Nephron (organoid): ENCODE measurements at regions not wholly inside any gene's neighbourhood (a gene's known extent, or its start where the extent isn't known, plus 50 kb on each side); places are given as distances from the start of the nearest gene placed in this dataset.

Experiments used
- H3K27ac Mint-ChIP-seq, 3 experiments: 2 replicates each; pipeline ENCODE4 v1.8.0; 2020; ENCODE audit warnings: mixed read lengths in 3 of 3, mild to moderate bottlenecking in 2 of 3, moderate library complexity in 1 of 3
- H3K27me3 Mint-ChIP-seq: 2 replicates; pipeline ENCODE4 v1.8.0; 2021; ENCODE audit warnings: low read depth, mild to moderate bottlenecking, moderate library complexity, mixed read lengths
- H3K36me3 Mint-ChIP-seq: 2 replicates; pipeline ENCODE4 v1.8.0; 2020; ENCODE audit warnings: low read depth, mixed read lengths
- H3K4me1 Mint-ChIP-seq: 2 replicates; pipeline ENCODE4 v1.8.0; 2020; ENCODE audit warnings: mixed read lengths
- H3K4me3 Mint-ChIP-seq, 3 experiments: 2 replicates each; pipeline ENCODE4 v1.8.0; 2020; ENCODE audit warnings: mild to moderate bottlenecking in 3 of 3, mixed read lengths in 3 of 3, moderate library complexity in 2 of 3
- H3K9me3 Mint-ChIP-seq: 2 replicates; pipeline ENCODE4 v1.8.0; 2020; ENCODE audit warnings: mixed read lengths
- CTCF ChIP-seq, 3 experiments: fragments of 200-600 bp; sonication (generic); IDR thresholded peaks; one replicate each; pipeline ENCODE4 v1.5.0; 2021; ENCODE audit warnings: antibody characterized with exemption in 3 of 3; ENCODE audit not compliant: unreplicated experiment in 3 of 3

- Mint-ChIP-seq H3K4me1 (peaks cover 69% of the 10 kb centered on the region), H3K27ac (peak overlapping the region; percentile 6 to 50 (median 31)), H3K4me3 (no peak overlapping the region), H3K36me3 (no peaks in the 10 kb centered on the region), H3K27me3 (no peaks in the 10 kb centered on the region), H3K9me3 (no peaks in the 10 kb centered on the region)
- TF ChIP-seq CTCF (IDR thresholded peaks at IDR 0.05; ENCODE audit: unreplicated experiment in 3 of 3), result no peak
Observed at GRCh38 chr2:217335341-217335966, 475.6 kb upstream of the TNP1 start.

GRCh38 chr2:217334561-217334960, 474.7 kb upstream of the TNP1 start:
- Mint-ChIP-seq H3K27ac (peak overlapping the region; percentile 6 to 50 (median 31)), H3K9me3 (no peaks in the 10 kb centered on the region), H3K27me3 (no peaks in the 10 kb centered on the region), H3K4me1 (peaks cover 65% of the 10 kb centered on the region), H3K4me3 (no peak overlapping the region), H3K36me3 (no peaks in the 10 kb centered on the region)
- no peak for TF ChIP-seq CTCF (IDR thresholded peaks at IDR 0.05; ENCODE audit: unreplicated experiment in 3 of 3)

- H3K9me3 Mint-ChIP-seq, result no peaks in the 10 kb centered on the region
- no peaks in the 10 kb centered on the region for H3K27me3 Mint-ChIP-seq
- H3K4me1 Mint-ChIP-seq, result peaks cover 64% of the 10 kb centered on the region
- peak overlapping the region; percentile 25 to 47 (median 28) for H3K27ac Mint-ChIP-seq
- peak overlapping the region in 1 of 3 experiments; percentile 36 for H3K4me3 Mint-ChIP-seq
- no peak for TF ChIP-seq CTCF (IDR thresholded peaks at IDR 0.05; ENCODE audit: unreplicated experiment in 3 of 3)
- no peaks in the 10 kb centered on the region for H3K36me3 Mint-ChIP-seq
Observed at GRCh38 chr2:217332866-217333265, 473.0 kb upstream of the TNP1 start.

- no peak for TF ChIP-seq CTCF (IDR thresholded peaks at IDR 0.05; ENCODE audit: unreplicated experiment in 3 of 3)
- Mint-ChIP-seq H3K27ac (peak overlapping the region; percentile 67 to 94 (median 94)), H3K9me3 (no peaks in the 10 kb centered on the region), H3K27me3 (no peaks in the 10 kb centered on the region), H3K36me3 (no peaks in the 10 kb centered on the region), H3K4me3 (peak overlapping the region in 1 of 3 experiments; percentile 36), H3K4me1 (peaks cover 66% of the 10 kb centered on the region)
Observed at GRCh38 chr2:217332417-217332791, 472.5 kb upstream of the TNP1 start.

DNA sequence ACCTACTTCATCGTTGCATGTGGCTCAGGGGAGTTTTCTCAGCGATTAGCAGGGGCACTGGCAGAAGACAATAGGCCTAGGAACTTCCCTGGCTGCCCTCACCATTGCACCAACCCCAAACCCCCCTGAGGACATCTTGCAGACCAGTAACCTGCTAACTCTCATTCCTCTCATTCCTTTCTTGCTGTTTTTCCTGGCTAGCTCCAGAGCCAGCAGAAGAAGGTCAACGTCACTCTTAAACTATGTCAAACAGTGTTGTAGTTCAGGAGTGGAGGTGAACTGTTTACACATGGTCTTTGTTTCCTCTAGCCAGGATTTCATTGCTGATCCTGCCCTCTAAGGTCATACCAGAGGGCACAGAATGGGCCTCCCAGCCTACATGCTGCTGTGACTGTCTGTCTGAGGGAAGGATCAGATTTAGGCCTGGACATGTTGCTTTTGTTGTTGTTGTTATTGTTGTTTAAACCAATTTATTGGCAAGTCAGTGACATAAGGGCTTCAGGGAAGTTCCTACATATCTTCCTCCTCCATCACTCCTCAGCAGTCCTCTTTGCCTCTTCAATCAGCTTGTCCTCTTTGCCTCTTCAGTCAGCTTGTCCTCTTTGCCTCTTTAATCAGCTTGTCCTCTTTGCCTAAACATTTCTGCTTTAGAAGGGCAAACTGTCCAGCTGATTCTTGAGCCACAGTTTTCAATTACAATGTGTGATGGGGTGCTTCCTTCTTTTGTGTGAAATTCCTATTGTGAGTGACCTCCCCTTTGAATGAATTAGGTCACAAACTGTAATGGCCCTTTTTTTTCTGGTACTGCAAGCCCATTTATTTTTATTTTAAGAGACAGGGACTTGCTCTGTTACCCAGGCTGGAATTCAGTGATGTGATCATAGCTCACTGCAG, 471.9 kb upstream of the TNP1 start:
- no peaks in the 10 kb centered on the region for H3K27me3 Mint-ChIP-seq
- no peaks in the 10 kb centered on the region for H3K9me3 Mint-ChIP-seq
- H3K27ac Mint-ChIP-seq, result peak overlapping the region; percentile 67 to 94 (median 94)
- peaks cover 67% of the 10 kb centered on the region for H3K4me1 Mint-ChIP-seq
- no peaks in the 10 kb centered on the region for H3K36me3 Mint-ChIP-seq
- TF ChIP-seq CTCF (IDR thresholded peaks at IDR 0.05; ENCODE audit: unreplicated experiment in 3 of 3), result no peak
- H3K4me3 Mint-ChIP-seq, result no peak overlapping the region
